ENCODE measurements at regions not wholly inside any gene's neighbourhood (a gene's known extent, or its start where the extent isn't known, plus 50 kb on each side); places are given as distances from the start of the nearest gene placed in this dataset.

- no peak for TF ChIP-seq EZH2phosphoT487 (IDR thresholded peaks at IDR 0.05; ENCODE audit: borderline replicate concordance)
- no peak for TF ChIP-seq CTCF (conservative IDR thresholded peaks at IDR 0.05; ENCODE audit: low read length)
- H4K20me1 ChIP-seq (ENCODE audit: insufficient read depth, low read length, poor library complexity, severe bottlenecking), result no peaks in the 10 kb centered on the region
- no peak overlapping the region for H3K4me2 ChIP-seq (ENCODE audit: low read depth, low read length, poor library complexity, severe bottlenecking)
- no peak overlapping the region for H3K4me3 ChIP-seq (ENCODE audit: low read length, poor library complexity, severe bottlenecking)
- peaks cover 3% of the 10 kb centered on the region for H3K4me1 ChIP-seq (ENCODE audit: insufficient read depth, low read length, poor library complexity, severe bottlenecking)
- H3K9me2 ChIP-seq (replicated peaks; ENCODE audit: low read depth, low read length), result no peaks in the 10 kb centered on the region
- H3F3A ChIP-seq (ENCODE audit: low read depth), result no peaks in the 10 kb centered on the region
- no peaks in the 10 kb centered on the region for H3K9me3 ChIP-seq (ENCODE audit: insufficient read depth, low read depth, low read length)
- no peaks in the 10 kb centered on the region for H3K27me3 ChIP-seq (ENCODE audit: insufficient read depth, low read length, poor library complexity, severe bottlenecking)
- no peak overlapping the region for H3K9ac ChIP-seq (ENCODE audit: low read depth, low read length, poor library complexity, severe bottlenecking)
- H3K36me3 ChIP-seq (ENCODE audit: insufficient read depth, low read length), result no peaks in the 10 kb centered on the region
- H3K79me2 ChIP-seq (ENCODE audit: insufficient read depth, low read length), result no peaks in the 10 kb centered on the region
- H2AFZ ChIP-seq (ENCODE audit: low read length), result no peak overlapping the region
These were observed 412.7 kb downstream of the ETS1 start for GRCh38 chr11:128174465-128175291.

- Histone ChIP-seq H3K9me2 (replicated peaks; ENCODE audit: low read depth, low read length) (no peaks in the 10 kb centered on the region), H3K4me3 (ENCODE audit: low read length, poor library complexity, severe bottlenecking) (no peak overlapping the region), H3K9ac (ENCODE audit: low read depth, low read length, poor library complexity, severe bottlenecking) (no peak overlapping the region), H3K9me3 (ENCODE audit: insufficient read depth, low read depth, low read length) (no peaks in the 10 kb centered on the region), H3F3A (ENCODE audit: low read depth) (no peaks in the 10 kb centered on the region), H3K27me3 (ENCODE audit: insufficient read depth, low read length, poor library complexity, severe bottlenecking) (no peaks in the 10 kb centered on the region), H3K36me3 (ENCODE audit: insufficient read depth, low read length) (no peaks in the 10 kb centered on the region), H3K79me2 (ENCODE audit: insufficient read depth, low read length) (no peaks in the 10 kb centered on the region), H4K20me1 (ENCODE audit: insufficient read depth, low read length, poor library complexity, severe bottlenecking) (no peaks in the 10 kb centered on the region), H3K4me2 (ENCODE audit: low read depth, low read length, poor library complexity, severe bottlenecking) (no peak overlapping the region), H3K4me1 (ENCODE audit: insufficient read depth, low read length, poor library complexity, severe bottlenecking) (peaks cover 3% of the 10 kb centered on the region), H2AFZ (ENCODE audit: low read length) (no peak overlapping the region)
- TF ChIP-seq CTCF (conservative IDR thresholded peaks at IDR 0.05; ENCODE audit: low read length), result peak; percentile 91
- no peak for TF ChIP-seq EZH2phosphoT487 (IDR thresholded peaks at IDR 0.05; ENCODE audit: borderline replicate concordance)
These were observed 415.1 kb downstream of the ETS1 start for GRCh38 chr11:128172046-128172878.

- Histone ChIP-seq H3K27me3 (ENCODE audit: insufficient read depth, low read length, poor library complexity, severe bottlenecking) (no peaks in the 10 kb centered on the region), H3K36me3 (ENCODE audit: insufficient read depth, low read length) (no peaks in the 10 kb centered on the region), H3K9me3 (ENCODE audit: insufficient read depth, low read depth, low read length) (no peaks in the 10 kb centered on the region), H3F3A (ENCODE audit: low read depth) (no peaks in the 10 kb centered on the region), H3K79me2 (ENCODE audit: insufficient read depth, low read length) (no peaks in the 10 kb centered on the region), H3K4me3 (ENCODE audit: low read length, poor library complexity, severe bottlenecking) (no peak overlapping the region), H3K9ac (ENCODE audit: low read depth, low read length, poor library complexity, severe bottlenecking) (no peak overlapping the region), H4K20me1 (ENCODE audit: insufficient read depth, low read length, poor library complexity, severe bottlenecking) (no peaks in the 10 kb centered on the region), H3K4me1 (ENCODE audit: insufficient read depth, low read length, poor library complexity, severe bottlenecking) (peaks cover 8% of the 10 kb centered on the region), H3K9me2 (replicated peaks; ENCODE audit: low read depth, low read length) (no peaks in the 10 kb centered on the region), H3K4me2 (ENCODE audit: low read depth, low read length, poor library complexity, severe bottlenecking) (no peak overlapping the region), H2AFZ (ENCODE audit: low read length) (no peak overlapping the region)
- TF ChIP-seq CTCF (conservative IDR thresholded peaks at IDR 0.05; ENCODE audit: low read length), result no peak
- no peak for TF ChIP-seq EZH2phosphoT487 (IDR thresholded peaks at IDR 0.05; ENCODE audit: borderline replicate concordance)
These were observed 415.9 kb downstream of the ETS1 start for GRCh38 chr11:128171506-128171905.
